ENCODE measurements at regions not wholly inside any gene's neighbourhood (a gene's known extent, or its start where the extent isn't known, plus 50 kb on each side); places are given as distances from the start of the nearest gene placed in this dataset.

DNA sequence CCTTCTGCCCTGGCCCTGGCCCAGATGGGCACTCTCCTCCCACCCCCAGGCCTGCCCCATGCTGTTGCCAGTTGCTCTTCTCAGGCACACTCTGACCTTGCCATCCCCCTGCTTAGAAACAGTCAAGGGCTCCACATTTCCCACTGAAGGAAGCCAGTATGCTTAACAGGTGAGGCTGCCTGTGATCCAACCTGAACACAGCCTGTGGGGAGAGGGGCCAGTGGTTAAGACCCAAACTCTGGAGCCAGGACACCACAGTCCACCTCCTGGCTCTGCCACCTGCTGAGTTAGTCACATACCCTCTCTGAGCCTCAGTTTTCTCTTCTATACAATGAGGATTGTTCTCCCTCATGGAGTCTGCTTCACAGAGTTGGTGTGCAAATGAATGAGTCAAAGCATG, 526.9 kb downstream of the MATN1 start:
- H3K4me2 ChIP-seq (ENCODE audit: low read depth, low read length): no peak overlapping the region
- H3K4me1 ChIP-seq (ENCODE audit: insufficient read depth, low read length): 0 out of 2 replicates have a peak, but pooled peaks cover 7% of the 10 kb centered on the region
- no peak for DNase-seq (ENCODE audit: low spot score)
- TF ChIP-seq SIX1 (CRISPR knock-in tag; IDR thresholded peaks at IDR 0.05; ENCODE audit: borderline replicate concordance) (no peak), RBM39 (IDR thresholded peaks at IDR 0.05; ENCODE audit: low read depth, low read length, poor library complexity, severe bottlenecking) (no peak)
- TF ChIP-seq, protein P1, sequence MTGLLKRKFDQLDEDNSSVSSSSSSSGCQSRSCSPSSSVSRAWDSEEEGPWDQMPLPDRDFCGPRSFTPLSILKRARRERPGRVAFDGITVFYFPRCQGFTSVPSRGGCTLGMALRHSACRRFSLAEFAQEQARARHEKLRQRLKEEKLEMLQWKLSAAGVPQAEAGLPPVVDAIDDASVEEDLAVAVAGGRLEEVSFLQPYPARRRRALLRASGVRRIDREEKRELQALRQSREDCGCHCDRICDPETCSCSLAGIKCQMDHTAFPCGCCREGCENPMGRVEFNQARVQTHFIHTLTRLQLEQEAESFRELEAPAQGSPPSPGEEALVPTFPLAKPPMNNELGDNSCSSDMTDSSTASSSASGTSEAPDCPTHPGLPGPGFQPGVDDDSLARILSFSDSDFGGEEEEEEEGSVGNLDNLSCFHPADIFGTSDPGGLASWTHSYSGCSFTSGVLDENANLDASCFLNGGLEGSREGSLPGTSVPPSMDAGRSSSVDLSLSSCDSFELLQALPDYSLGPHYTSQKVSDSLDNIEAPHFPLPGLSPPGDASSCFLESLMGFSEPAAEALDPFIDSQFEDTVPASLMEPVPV (CRISPR knock-in tag; IDR thresholded peaks at IDR 0.05): no peak
- no peak overlapping the region for H3K27ac ChIP-seq (ENCODE audit: extremely low read length, insufficient read depth, low read length)
- in situ Hi-C loops (cut with HindIII; ENCODE audit: extremely low pct_ligation_motif_present, low pct_unique_long_range_greater_than_20kb) (no loop called here), intact Hi-C loops (cut with micrococcal nuclease; ENCODE audit: unreplicated experiment) (no loop called here)
- ChIA-PET CTCF (ENCODE audit: low intra/inter-chr PET ratio, low total read pairs) (no interaction called here), POLR2A (no interaction called here)
- H3K79me2 ChIP-seq (ENCODE audit: insufficient read depth, low read length): no peaks in the 10 kb centered on the region
- H3K9ac ChIP-seq (ENCODE audit: insufficient read depth, low read depth, low read length): no peak overlapping the region
- no peak for FAIRE-seq
- no peaks in the 10 kb centered on the region for H4K20me1 ChIP-seq (ENCODE audit: insufficient read depth, low read length)
- H3K36me3 ChIP-seq (replicated peaks in 1 of 2; ENCODE audit: control insufficient read depth in 1 of 2, insufficient read depth in 2 of 2, low read length in 2 of 2): no peaks in the 10 kb centered on the region
- no peak overlapping the region for H3K4me3 ChIP-seq (replicated peaks in 1 of 3; ENCODE audit: insufficient read depth in 1 of 3, low read depth in 2 of 3, low read length in 3 of 3)
- no peaks in the 10 kb centered on the region for H3K27me3 ChIP-seq (ENCODE audit: control insufficient read depth in 1 of 2, insufficient read depth in 2 of 2, low read length in 2 of 2)
- H3K9me3 ChIP-seq (ENCODE audit: low read length): peaks cover 14% of the 10 kb centered on the region
- no peak for ATAC-seq
- H2AFZ ChIP-seq (ENCODE audit: low read length): no peak overlapping the region
- no TSS peak for BruUV-seq (replicated peaks)

DNA sequence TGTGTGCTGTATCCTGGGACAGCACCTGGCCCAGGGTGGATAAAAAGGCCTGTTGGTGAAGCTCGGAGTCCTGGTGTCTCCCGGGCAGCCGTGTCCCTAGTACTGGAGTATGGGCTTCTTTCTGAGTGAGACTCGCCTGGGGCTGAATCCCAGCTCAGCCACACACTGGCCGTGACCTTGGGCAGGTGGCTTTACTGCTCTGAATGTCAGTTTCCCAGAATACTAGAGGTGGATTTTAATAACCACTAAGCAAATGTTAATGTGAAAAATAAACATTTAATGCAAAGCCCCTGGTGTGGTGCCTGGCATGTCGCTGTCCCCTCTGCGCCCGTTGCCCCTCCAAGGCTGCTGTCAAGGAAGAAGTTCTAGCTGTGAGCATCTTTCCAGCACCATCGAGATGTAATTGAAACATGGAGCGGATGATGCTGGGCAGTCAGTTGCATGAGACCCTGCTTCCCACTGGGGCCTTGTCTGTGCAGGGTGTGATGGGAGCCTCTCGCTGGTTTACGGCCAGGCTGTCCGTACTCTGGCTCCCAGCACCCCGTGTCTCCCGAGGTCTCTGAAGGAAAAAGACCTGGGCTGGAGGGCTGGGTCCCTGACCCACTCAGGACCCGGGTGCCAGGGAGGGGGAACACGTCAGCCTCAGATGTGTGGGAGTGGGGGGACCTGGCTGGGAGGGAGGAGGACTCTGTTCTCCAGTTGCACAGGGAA, 527.8 kb downstream of the MATN1 start:
- no peak for FAIRE-seq
- intact Hi-C loops (cut with micrococcal nuclease; ENCODE audit: unreplicated experiment): no loop called here
- 18% methylated on average over 10 of the region's 17 CpGs for WGBS (ENCODE audit: low lambda C conversion rate)
- H3K79me2 ChIP-seq (ENCODE audit: insufficient read depth, low read length): no peaks in the 10 kb centered on the region
- H3K4me2 ChIP-seq (ENCODE audit: low read depth, low read length): no peak overlapping the region
- TF ChIP-seq RFXANK (CRISPR knock-in tag; IDR thresholded peaks at IDR 0.05) (no peak), PHF21A (CRISPR knock-in tag; IDR thresholded peaks at IDR 0.05) (no peak)
- ChIA-PET POLR2A (no interaction called here), CTCF (ENCODE audit: low intra/inter-chr PET ratio, low total read pairs) (no interaction called here)
- no peak overlapping the region for H3K4me3 ChIP-seq (replicated peaks in 1 of 3; ENCODE audit: insufficient read depth in 1 of 3, low read depth in 2 of 3, low read length in 3 of 3)
- no peaks in the 10 kb centered on the region for H3K27me3 ChIP-seq (ENCODE audit: control insufficient read depth in 1 of 2, insufficient read depth in 2 of 2, low read length in 2 of 2)
- H4K20me1 ChIP-seq (ENCODE audit: insufficient read depth, low read length): no peaks in the 10 kb centered on the region
- H3K4me1 ChIP-seq (ENCODE audit: insufficient read depth, low read length): 0 out of 2 replicates have a peak, but pooled peaks cover 7% of the 10 kb centered on the region
- 0 out of 3 replicates have a peak, but pooled peaks have one; percentile 23 for ATAC-seq
- no peak for DNase-seq (ENCODE audit: low spot score)
- H3K9ac ChIP-seq (ENCODE audit: insufficient read depth, low read depth, low read length): no peak overlapping the region
- peaks cover 6% of the 10 kb centered on the region; the same call in 1 of the 2 replicates for H3K9me3 ChIP-seq (ENCODE audit: low read length)
- H3K36me3 ChIP-seq (replicated peaks in 1 of 2; ENCODE audit: control insufficient read depth in 1 of 2, insufficient read depth in 2 of 2, low read length in 2 of 2): no peaks in the 10 kb centered on the region
- in situ Hi-C loops (cut with HindIII; ENCODE audit: extremely low pct_ligation_motif_present, low pct_unique_long_range_greater_than_20kb): no loop called here
- BruUV-seq (replicated peaks): no TSS peak
- no peak overlapping the region for H2AFZ ChIP-seq (ENCODE audit: low read length)
- no peak overlapping the region for H3K27ac ChIP-seq (ENCODE audit: extremely low read length, insufficient read depth, low read length)
